ENCODE measurements at regions not wholly inside any gene's neighbourhood (a gene's known extent, or its start where the extent isn't known, plus 50 kb on each side); places are given as distances from the start of the nearest gene placed in this dataset.

DNA sequence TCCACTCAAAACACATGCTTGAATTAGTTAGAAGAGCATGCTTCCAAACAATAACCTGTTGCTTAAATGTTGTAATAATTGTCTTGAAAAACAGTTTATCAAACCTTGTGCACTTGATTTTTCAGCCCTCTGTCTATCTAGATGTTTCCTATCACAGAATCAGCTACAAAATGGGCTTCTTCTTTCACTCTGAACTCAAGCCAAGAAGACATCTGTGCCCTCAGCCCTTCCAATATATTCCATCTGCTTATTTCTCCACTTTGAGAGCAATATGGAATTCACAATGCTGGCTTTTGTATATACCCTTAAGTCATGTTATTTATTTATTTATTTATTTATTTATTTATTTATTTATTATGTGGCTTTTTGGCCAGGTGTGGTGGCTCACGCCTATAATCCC lies 234.2 kb downstream of the TOX3 start:
- intact Hi-C loops (cut with micrococcal nuclease; ENCODE audit: unreplicated experiment) = no loop called here
- CTCF ChIA-PET (ENCODE audit: unreplicated experiment) = no interaction called here

DNA sequence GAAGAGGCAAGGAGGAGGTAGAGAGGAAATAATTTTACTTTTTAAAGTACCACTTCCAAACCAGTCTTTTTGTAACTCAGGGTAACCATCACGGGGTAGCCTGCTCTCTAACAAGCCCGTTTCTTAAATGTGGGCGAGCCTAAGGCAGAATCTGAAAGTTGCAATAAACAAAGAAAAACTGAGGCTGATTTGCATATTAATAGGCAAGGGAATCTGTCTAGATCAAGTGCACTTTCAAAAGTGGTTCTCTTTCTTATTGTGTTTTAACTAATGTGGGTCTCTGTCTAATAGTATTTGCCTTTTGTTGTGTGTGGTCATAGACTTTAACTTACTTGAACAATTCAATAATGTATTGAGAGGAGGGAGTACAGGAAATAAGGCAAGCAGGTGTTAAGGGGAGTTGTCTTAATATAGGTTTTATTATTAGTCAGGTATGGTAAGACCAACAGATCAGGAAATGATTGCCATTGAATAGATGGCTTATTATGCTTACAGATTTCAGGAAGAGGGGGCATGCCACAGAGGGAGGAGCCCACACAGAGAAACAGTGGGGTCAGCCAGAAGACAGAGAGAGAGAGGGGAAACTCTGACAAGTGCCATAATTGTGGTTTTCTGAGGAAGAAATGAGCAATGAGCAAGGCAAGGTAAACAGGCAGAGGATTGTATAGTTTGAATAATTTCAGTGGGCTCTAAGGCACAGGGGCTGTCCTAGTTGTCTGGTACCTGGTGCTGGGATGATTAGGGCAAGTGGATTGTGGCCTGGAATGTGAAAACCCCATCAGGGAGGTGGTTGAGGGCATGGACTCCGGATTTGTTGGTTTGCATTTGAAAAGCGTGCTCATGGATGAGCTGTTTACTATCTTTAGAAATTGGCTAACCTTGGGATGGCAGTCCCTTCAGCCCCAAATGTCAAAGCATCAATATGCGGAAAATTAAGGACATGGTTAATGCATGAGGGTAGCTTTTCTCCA lies 237.2 kb downstream of the TOX3 start:
- BruUV-seq (replicated peaks) = no TSS peak
- ChIA-PET CTCF (ENCODE audit: unreplicated experiment) (no interaction called here), POLR2A (no interaction called here)
- H3K4me1 ChIP-seq (ENCODE audit: insufficient read depth, low read length, poor library complexity, severe bottlenecking) = no peaks in the 10 kb centered on the region
- H3K4me2 ChIP-seq (ENCODE audit: low read length) = no peak overlapping the region
- no peak overlapping the region for H2AFZ ChIP-seq (ENCODE audit: low read length)
- H4K20me1 ChIP-seq (ENCODE audit: insufficient read depth, low read length) = no peaks in the 10 kb centered on the region
- H3K27ac ChIP-seq (ENCODE audit: low read depth, low read length, poor library complexity, severe bottlenecking) = no peak overlapping the region
- H3K4me3 ChIP-seq (ENCODE audit: low read depth, low read length, poor library complexity, severe bottlenecking) = no peak overlapping the region
- no peaks in the 10 kb centered on the region for H3K79me2 ChIP-seq (ENCODE audit: insufficient read depth, low read depth, low read length)
- H3K9me2 ChIP-seq (ENCODE audit: insufficient read depth, low read length) = no peaks in the 10 kb centered on the region
- TF ChIP-seq, protein P1, sequence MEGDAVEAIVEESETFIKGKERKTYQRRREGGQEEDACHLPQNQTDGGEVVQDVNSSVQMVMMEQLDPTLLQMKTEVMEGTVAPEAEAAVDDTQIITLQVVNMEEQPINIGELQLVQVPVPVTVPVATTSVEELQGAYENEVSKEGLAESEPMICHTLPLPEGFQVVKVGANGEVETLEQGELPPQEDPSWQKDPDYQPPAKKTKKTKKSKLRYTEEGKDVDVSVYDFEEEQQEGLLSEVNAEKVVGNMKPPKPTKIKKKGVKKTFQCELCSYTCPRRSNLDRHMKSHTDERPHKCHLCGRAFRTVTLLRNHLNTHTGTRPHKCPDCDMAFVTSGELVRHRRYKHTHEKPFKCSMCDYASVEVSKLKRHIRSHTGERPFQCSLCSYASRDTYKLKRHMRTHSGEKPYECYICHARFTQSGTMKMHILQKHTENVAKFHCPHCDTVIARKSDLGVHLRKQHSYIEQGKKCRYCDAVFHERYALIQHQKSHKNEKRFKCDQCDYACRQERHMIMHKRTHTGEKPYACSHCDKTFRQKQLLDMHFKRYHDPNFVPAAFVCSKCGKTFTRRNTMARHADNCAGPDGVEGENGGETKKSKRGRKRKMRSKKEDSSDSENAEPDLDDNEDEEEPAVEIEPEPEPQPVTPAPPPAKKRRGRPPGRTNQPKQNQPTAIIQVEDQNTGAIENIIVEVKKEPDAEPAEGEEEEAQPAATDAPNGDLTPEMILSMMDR (conservative IDR thresholded peaks at IDR 0.05; ENCODE audit: low read length) = no peak
- TF ChIP-seq EZH2phosphoT487 (IDR thresholded peaks at IDR 0.05; ENCODE audit: borderline replicate concordance, low read depth, low read length) = no peak
- H3K9me3 ChIP-seq (ENCODE audit: low read length) = no peaks in the 10 kb centered on the region
- DNase-seq (ENCODE audit: low spot score) = no peak
- H3K36me3 ChIP-seq (ENCODE audit: insufficient read depth, low read length) = no peaks in the 10 kb centered on the region
- intact Hi-C loops (cut with micrococcal nuclease; ENCODE audit: unreplicated experiment) = no loop called here

More for the DNA sequence above, 234.2 kb downstream of the TOX3 start:
- no peak overlapping the region for H3K27ac ChIP-seq (ENCODE audit: low read depth, low read length, poor library complexity, severe bottlenecking)
- H3K4me2 ChIP-seq (ENCODE audit: low read length) = no peak overlapping the region
- no peak overlapping the region for H2AFZ ChIP-seq (ENCODE audit: low read length)
- no peaks in the 10 kb centered on the region for H3K36me3 ChIP-seq (ENCODE audit: insufficient read depth, low read length)
- no peaks in the 10 kb centered on the region for H3K4me1 ChIP-seq (ENCODE audit: insufficient read depth, low read length, poor library complexity, severe bottlenecking)
- H3K4me3 ChIP-seq (ENCODE audit: low read depth, low read length, poor library complexity, severe bottlenecking) = no peak overlapping the region
- no peaks in the 10 kb centered on the region for H3K9me2 ChIP-seq (ENCODE audit: insufficient read depth, low read length)
- no peaks in the 10 kb centered on the region for H3K9me3 ChIP-seq (ENCODE audit: low read length)
- no peaks in the 10 kb centered on the region for H4K20me1 ChIP-seq (ENCODE audit: insufficient read depth, low read length)
- no TSS peak for BruUV-seq (replicated peaks)
- DNase-seq (ENCODE audit: low spot score) = no peak
- POLR2A ChIA-PET = interaction anchor here (0.7 kb wide), 1 partner anchor 347 kb away, joined by 5 read pairs; no protein-coding TSS in a partner anchor
- no peak for TF ChIP-seq EZH2phosphoT487 (IDR thresholded peaks at IDR 0.05; ENCODE audit: borderline replicate concordance, low read depth, low read length)
- TF ChIP-seq, protein P1 (conservative IDR thresholded peaks at IDR 0.05; ENCODE audit: low read length) = no peak
- no peaks in the 10 kb centered on the region for H3K79me2 ChIP-seq (ENCODE audit: insufficient read depth, low read depth, low read length)

DNA sequence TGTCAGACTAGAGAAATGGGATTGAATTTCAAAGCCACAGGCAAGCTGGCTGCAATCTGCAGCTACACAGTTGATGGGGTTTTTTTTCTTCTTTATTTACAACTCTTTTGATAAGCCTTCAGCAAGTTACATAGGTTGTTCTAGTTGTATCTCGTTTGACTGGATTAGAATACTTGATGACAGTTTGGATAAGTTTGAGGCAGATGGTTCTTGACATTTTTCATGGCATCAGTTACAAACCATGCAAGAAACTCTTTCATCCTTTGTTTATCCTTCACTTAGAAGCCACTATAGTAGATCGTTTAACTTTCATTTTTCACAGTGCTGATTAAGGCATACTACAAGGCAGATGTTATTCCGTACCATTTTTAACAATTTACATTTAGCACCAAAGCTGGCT lies 238.9 kb downstream of the TOX3 start:
- POLR2A ChIA-PET = interaction anchor here (0.7 kb wide), 1 partner anchor 558 kb away, joined by 3 read pairs; no protein-coding TSS in a partner anchor
- intact Hi-C loops (cut with micrococcal nuclease; ENCODE audit: unreplicated experiment) = no loop called here
- TF ChIP-seq EZH2phosphoT487 (IDR thresholded peaks at IDR 0.05; ENCODE audit: borderline replicate concordance, low read depth, low read length) = no peak
- TF ChIP-seq, protein P1 (conservative IDR thresholded peaks at IDR 0.05; ENCODE audit: low read length) = no peak
- H3K9me2 ChIP-seq (ENCODE audit: insufficient read depth, low read length) = no peaks in the 10 kb centered on the region
- DNase-seq (ENCODE audit: low spot score) = no peak
- no peak overlapping the region for H2AFZ ChIP-seq (ENCODE audit: low read length)
- CTCF ChIA-PET (ENCODE audit: unreplicated experiment) = no interaction called here
- H4K20me1 ChIP-seq (ENCODE audit: insufficient read depth, low read length) = no peaks in the 10 kb centered on the region
- no peaks in the 10 kb centered on the region for H3K79me2 ChIP-seq (ENCODE audit: insufficient read depth, low read depth, low read length)
- no peaks in the 10 kb centered on the region for H3K4me1 ChIP-seq (ENCODE audit: insufficient read depth, low read length, poor library complexity, severe bottlenecking)
- H3K9me3 ChIP-seq (ENCODE audit: low read length) = no peaks in the 10 kb centered on the region
- BruUV-seq (replicated peaks) = no TSS peak
- no peak overlapping the region for H3K4me3 ChIP-seq (ENCODE audit: low read depth, low read length, poor library complexity, severe bottlenecking)
- no peak overlapping the region for H3K27ac ChIP-seq (ENCODE audit: low read depth, low read length, poor library complexity, severe bottlenecking)
- H3K36me3 ChIP-seq (ENCODE audit: insufficient read depth, low read length) = no peaks in the 10 kb centered on the region
- no peak overlapping the region for H3K4me2 ChIP-seq (ENCODE audit: low read length)

Data from OCI-LY7 (cell line).